WTC11 (cell line): ENCODE measurements at regions not wholly inside any gene's neighbourhood (a gene's known extent, or its start where the extent isn't known, plus 50 kb on each side); places are given as distances from the start of the nearest gene placed in this dataset.

Experiments used
- ATAC-seq: fragments of 200-7000 bp; cut with Tn5 transposase; 2 replicates; pipeline ENCODE4 v1.10.0; 2021; ENCODE audit warnings: mild to moderate bottlenecking, moderate library complexity
- CTCF ChIA-PET: fragments of 300-600 bp; sonication (Branson Sonifier 250); formaldehyde crosslinking; loops from one replicate; lab custom pipeline; 2021; ENCODE audit warnings: antibody characterized with exemption; lab: Charles Lee
- POLR2A ChIA-PET: fragments of 350-600 bp; sonication (Branson Sonifier 250); formaldehyde crosslinking; loops from one replicate; lab custom pipeline; 2021; ENCODE audit warnings: antibody characterized with exemption; lab: Charles Lee
- DNase-seq: peaks from one replicate; pipeline ENCODE4 v3.0.0; 2021; ENCODE audit warnings: low spot score
- H3K27ac Mint-ChIP-seq: 2 replicates; pipeline ENCODE4 v1.8.0; 2021; ENCODE audit warnings: mixed read lengths
- H3K27me3 Mint-ChIP-seq: 2 replicates; pipeline ENCODE4 v1.8.0; 2021; ENCODE audit warnings: low read depth, mild to moderate bottlenecking, moderate library complexity, mixed read lengths
- H3K36me3 Mint-ChIP-seq: 2 replicates; pipeline ENCODE4 v1.8.0; 2021; ENCODE audit warnings: mixed read lengths
- H3K4me1 Mint-ChIP-seq: 2 replicates; pipeline ENCODE4 v1.8.0; 2022; ENCODE audit warnings: mixed read lengths
- H3K4me3 Mint-ChIP-seq: 2 replicates; pipeline ENCODE4 v1.8.0; 2021; ENCODE audit warnings: mild to moderate bottlenecking, moderate library complexity, mixed read lengths
- H3K9me3 Mint-ChIP-seq: 2 replicates; pipeline ENCODE4 v1.8.0; 2021; ENCODE audit warnings: mixed read lengths
- CREM ChIP-seq: sonication (generic); formaldehyde crosslinking; IDR thresholded peaks from 2 replicates; pipeline ENCODE4 v1.8.1; 2022; ENCODE audit warnings: mild to moderate bottlenecking, missing genetic modification reagents, moderate library complexity
- ETV6 ChIP-seq: sonication (generic); formaldehyde crosslinking; IDR thresholded peaks from 2 replicates; pipeline ENCODE4 v1.8.1; 2022; ENCODE audit warnings: mild to moderate bottlenecking, missing genetic modification reagents
- FOXK1 ChIP-seq: sonication (generic); formaldehyde crosslinking; IDR thresholded peaks from 2 replicates; pipeline ENCODE4 v1.8.0; 2022; ENCODE audit warnings: mild to moderate bottlenecking, moderate library complexity, missing genetic modification reagents
- IRF2 ChIP-seq: sonication (generic); formaldehyde crosslinking; IDR thresholded peaks from 2 replicates; pipeline ENCODE4 v1.8.0; 2022; ENCODE audit warnings: low read depth, missing genetic modification reagents, borderline replicate concordance
- JAZF1 ChIP-seq: fragments of 250-450 bp; sonication (Bioruptor Pico); IDR thresholded peaks from 2 replicates; pipeline ENCODE4 v1.9.0; 2021; ENCODE audit warnings: moderate library complexity, mild to moderate bottlenecking, inconsistent platforms
- JUN ChIP-seq: sonication (generic); formaldehyde crosslinking; IDR thresholded peaks from 2 replicates; pipeline ENCODE4 v1.8.0; 2023; ENCODE audit warnings: mild to moderate bottlenecking, missing genetic modification reagents
- NFYB ChIP-seq: sonication (generic); formaldehyde crosslinking; conservative IDR thresholded peaks from 2 replicates; pipeline ENCODE4 v1.8.0; 2022; ENCODE audit warnings: low read depth, missing genetic modification reagents
- NR1H2 ChIP-seq: sonication (generic); formaldehyde crosslinking; IDR thresholded peaks from 2 replicates; pipeline ENCODE4 v1.9.0; 2021; ENCODE audit warnings: mild to moderate bottlenecking, moderate library complexity, missing genetic modification reagents
- OVOL2 ChIP-seq: fragments of 250-450 bp; sonication (Bioruptor Pico); IDR thresholded peaks from 2 replicates; pipeline ENCODE4 v1.9.0; 2021; ENCODE audit warnings: mild to moderate bottlenecking, borderline replicate concordance
- ZBTB21 ChIP-seq: sonication (generic); formaldehyde crosslinking; IDR thresholded peaks from 2 replicates; pipeline ENCODE4 v1.8.1; 2023; ENCODE audit warnings: mild to moderate bottlenecking, missing genetic modification reagents, borderline replicate concordance
- ZNF121 ChIP-seq: sonication (generic); formaldehyde crosslinking; IDR thresholded peaks from 2 replicates; pipeline ENCODE4 v1.8.0; 2023; ENCODE audit warnings: missing genetic modification reagents
- TF ChIP-seq, protein P1 (sequence below): fragments of 250-450 bp; sonication (Bioruptor Pico); conservative IDR thresholded peaks from 2 replicates; pipeline ENCODE4 v1.9.0; 2021; ENCODE audit warnings: mild to moderate bottlenecking
- TF ChIP-seq, protein P2 (sequence below): sonication (generic); formaldehyde crosslinking; IDR thresholded peaks from 2 replicates; pipeline ENCODE4 v1.8.0; 2022; ENCODE audit warnings: mild to moderate bottlenecking, missing genetic modification reagents
- TF ChIP-seq, protein P3 (sequence below): sonication (generic); formaldehyde crosslinking; IDR thresholded peaks from 2 replicates; pipeline ENCODE4 v1.8.1; 2022; ENCODE audit warnings: low read depth, missing genetic modification reagents, borderline replicate concordance
- TF ChIP-seq, protein P4 (sequence below): sonication (generic); formaldehyde crosslinking; IDR thresholded peaks from 2 replicates; pipeline ENCODE4 v1.8.0; 2023; ENCODE audit warnings: missing genetic modification reagents, mild to moderate bottlenecking, borderline replicate concordance
- TF ChIP-seq, protein P5 (sequence below): sonication (generic); formaldehyde crosslinking; IDR thresholded peaks from 2 replicates; pipeline ENCODE4 v1.8.0; 2023; ENCODE audit warnings: missing genetic modification reagents
- TF ChIP-seq, protein P6 (sequence below): sonication (generic); formaldehyde crosslinking; IDR thresholded peaks from 2 replicates; pipeline ENCODE4 v1.8.1; 2023; ENCODE audit warnings: mild to moderate bottlenecking, missing genetic modification reagents
- TF ChIP-seq, protein P7 (sequence below): sonication (generic); formaldehyde crosslinking; IDR thresholded peaks from 2 replicates; pipeline ENCODE4 v1.8.1; 2023; ENCODE audit warnings: mild to moderate bottlenecking, moderate library complexity, missing genetic modification reagents
- TF ChIP-seq, protein P8 (sequence below): fragments of 250-450 bp; sonication (Bioruptor Pico); IDR thresholded peaks from 2 replicates; pipeline ENCODE4 v1.9.0; 2021; ENCODE audit warnings: mild to moderate bottlenecking

DNA sequence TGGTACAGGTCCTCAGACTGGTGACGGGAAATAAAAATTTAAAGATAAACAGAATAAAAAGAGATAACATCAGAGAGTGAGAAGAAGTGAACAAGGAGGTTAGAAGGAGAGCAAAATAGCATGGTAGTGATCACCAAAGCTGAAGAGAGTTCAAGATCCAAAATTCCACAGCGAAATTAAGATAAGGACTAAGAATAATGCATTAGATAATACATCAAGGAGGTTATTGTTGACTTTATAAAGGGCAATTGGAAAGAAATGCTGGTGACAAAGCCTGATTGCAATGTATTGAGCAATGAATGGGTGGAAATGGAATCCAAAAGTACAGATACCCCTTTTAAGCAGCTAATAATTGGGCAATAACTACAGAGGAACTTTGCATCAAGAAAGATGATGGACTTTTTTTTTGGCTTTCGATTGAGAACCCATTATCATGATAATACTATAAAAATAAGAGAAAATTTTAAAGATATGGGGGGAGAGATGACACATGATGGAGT lies 101.6 kb upstream of the MAP9 start (continued):
- TF ChIP-seq, protein P1, sequence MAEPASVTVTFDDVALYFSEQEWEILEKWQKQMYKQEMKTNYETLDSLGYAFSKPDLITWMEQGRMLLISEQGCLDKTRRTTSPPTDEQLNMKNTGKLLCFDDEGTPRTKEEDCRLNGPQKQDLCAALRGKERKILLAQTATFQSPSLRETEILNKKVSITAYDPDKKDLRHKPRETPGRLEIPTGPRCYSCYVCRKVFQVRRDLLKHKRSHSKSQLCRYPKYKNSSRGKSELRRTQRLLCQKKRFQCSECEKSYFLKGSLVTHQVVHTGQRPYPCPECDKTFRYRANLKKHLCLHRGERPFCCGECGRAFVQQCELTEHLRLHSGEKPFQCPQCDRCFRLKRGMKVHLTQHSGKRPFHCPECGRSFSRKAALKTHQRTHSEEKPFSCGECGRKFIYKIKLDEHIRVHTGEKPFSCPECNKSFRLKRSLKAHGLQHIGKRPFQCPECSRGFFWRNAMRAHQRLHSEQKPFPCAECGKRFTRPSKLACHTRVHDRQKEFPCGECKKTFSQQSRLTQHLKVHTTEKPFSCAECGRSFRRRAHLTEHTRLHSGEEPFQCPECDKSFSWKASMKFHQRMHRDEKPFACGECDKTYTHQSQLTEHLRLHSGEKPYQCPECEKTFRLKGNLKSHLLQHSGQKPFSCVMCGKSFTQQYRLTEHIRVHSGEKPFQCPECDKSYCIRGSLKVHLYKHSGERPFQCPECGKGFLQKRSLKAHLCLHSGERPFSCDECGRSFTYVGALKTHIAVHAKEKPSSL (CRISPR knock-in tag): no peak
- TF ChIP-seq ZNF121 (CRISPR knock-in tag): no peak
- TF ChIP-seq, protein P2, sequence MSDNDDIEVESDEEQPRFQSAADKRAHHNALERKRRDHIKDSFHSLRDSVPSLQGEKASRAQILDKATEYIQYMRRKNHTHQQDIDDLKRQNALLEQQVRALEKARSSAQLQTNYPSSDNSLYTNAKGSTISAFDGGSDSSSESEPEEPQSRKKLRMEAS: no peak
- TF ChIP-seq ETV6: no peak

DNA sequence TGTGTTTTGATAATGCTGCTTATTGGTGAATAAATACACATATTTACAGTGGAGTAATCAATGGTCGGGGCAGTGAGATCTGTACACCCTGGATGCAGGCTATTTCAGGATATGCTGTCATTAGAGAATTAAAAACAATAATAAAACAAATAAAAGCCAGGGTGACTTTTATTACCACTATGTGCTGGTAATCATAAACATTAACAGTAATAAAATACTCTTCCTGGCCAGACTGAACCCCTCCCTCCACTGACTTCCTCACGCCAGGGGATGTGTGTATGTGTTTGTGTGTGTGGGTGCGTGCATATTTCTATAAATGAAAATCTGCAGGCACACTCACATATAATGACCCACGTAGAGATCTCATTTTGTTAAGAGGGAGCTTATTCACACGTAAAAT lies 98.0 kb upstream of the MAP9 start:
- CTCF ChIA-PET: no interaction called here
- peaks cover 8% of the 10 kb centered on the region for H3K27me3 Mint-ChIP-seq
- no peak overlapping the region for H3K4me3 Mint-ChIP-seq
- POLR2A ChIA-PET: no interaction called here
- no peak for ATAC-seq
- no peak overlapping the region for H3K27ac Mint-ChIP-seq
- DNase-seq: no peak
- H3K9me3 Mint-ChIP-seq: no peaks in the 10 kb centered on the region
- no peaks in the 10 kb centered on the region for H3K36me3 Mint-ChIP-seq
- TF ChIP-seq ZNF121 (CRISPR knock-in tag) (no peak), ZBTB21 (CRISPR knock-in tag) (no peak), JAZF1 (no peak), FOXK1 (CRISPR knock-in tag) (no peak), IRF2 (CRISPR knock-in tag) (no peak)
- TF ChIP-seq, protein P3, sequence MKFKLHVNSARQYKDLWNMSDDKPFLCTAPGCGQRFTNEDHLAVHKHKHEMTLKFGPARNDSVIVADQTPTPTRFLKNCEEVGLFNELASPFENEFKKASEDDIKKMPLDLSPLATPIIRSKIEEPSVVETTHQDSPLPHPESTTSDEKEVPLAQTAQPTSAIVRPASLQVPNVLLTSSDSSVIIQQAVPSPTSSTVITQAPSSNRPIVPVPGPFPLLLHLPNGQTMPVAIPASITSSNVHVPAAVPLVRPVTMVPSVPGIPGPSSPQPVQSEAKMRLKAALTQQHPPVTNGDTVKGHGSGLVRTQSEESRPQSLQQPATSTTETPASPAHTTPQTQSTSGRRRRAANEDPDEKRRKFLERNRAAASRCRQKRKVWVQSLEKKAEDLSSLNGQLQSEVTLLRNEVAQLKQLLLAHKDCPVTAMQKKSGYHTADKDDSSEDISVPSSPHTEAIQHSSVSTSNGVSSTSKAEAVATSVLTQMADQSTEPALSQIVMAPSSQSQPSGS (CRISPR knock-in tag): no peak
- TF ChIP-seq, all 79 proteins: peak for 0
- H3K4me1 Mint-ChIP-seq: no peaks in the 10 kb centered on the region

DNA sequence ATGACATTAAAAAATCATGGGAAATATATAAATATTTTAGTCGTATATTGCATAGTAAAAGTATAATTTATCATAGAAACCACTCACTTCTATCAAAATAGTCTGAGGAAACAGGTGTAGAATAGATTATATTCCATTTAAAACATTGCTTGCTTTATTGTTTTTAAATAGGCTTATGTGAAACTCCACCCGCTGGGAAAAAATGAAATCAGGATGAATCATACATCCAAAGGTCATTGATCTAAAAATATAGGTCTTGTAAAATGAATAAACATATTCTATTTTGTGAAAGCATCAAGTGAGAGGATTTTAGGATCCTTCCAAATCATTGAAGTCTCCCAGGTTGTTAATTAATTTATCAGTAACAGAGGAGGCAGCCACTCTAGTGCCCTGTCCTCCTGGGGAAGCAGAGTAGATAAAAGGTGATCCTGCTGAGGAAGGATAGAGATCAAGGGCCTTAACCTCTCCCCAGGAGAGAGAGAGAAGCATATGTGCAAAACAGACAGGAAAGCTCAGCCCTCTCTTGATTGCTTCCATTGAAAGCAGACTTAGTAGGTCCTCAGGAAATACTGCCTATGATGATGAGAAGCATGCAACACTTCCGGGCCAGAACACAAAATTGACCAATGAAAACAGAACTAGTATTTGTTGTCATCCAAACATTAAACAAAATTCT lies 96.8 kb upstream of the MAP9 start:
- Mint-ChIP-seq H3K9me3 (no peaks in the 10 kb centered on the region), H3K4me1 (no peaks in the 10 kb centered on the region), H3K4me3 (no peak overlapping the region), H3K27me3 (peaks cover 8% of the 10 kb centered on the region), H3K36me3 (no peaks in the 10 kb centered on the region), H3K27ac (no peak overlapping the region)
- CTCF ChIA-PET: no interaction called here
- DNase-seq: no peak
- POLR2A ChIA-PET: no interaction called here
- no peak; the same call in 1 of the 2 replicates for ATAC-seq
- TF ChIP-seq JUN: no peak
- TF ChIP-seq, protein P4, sequence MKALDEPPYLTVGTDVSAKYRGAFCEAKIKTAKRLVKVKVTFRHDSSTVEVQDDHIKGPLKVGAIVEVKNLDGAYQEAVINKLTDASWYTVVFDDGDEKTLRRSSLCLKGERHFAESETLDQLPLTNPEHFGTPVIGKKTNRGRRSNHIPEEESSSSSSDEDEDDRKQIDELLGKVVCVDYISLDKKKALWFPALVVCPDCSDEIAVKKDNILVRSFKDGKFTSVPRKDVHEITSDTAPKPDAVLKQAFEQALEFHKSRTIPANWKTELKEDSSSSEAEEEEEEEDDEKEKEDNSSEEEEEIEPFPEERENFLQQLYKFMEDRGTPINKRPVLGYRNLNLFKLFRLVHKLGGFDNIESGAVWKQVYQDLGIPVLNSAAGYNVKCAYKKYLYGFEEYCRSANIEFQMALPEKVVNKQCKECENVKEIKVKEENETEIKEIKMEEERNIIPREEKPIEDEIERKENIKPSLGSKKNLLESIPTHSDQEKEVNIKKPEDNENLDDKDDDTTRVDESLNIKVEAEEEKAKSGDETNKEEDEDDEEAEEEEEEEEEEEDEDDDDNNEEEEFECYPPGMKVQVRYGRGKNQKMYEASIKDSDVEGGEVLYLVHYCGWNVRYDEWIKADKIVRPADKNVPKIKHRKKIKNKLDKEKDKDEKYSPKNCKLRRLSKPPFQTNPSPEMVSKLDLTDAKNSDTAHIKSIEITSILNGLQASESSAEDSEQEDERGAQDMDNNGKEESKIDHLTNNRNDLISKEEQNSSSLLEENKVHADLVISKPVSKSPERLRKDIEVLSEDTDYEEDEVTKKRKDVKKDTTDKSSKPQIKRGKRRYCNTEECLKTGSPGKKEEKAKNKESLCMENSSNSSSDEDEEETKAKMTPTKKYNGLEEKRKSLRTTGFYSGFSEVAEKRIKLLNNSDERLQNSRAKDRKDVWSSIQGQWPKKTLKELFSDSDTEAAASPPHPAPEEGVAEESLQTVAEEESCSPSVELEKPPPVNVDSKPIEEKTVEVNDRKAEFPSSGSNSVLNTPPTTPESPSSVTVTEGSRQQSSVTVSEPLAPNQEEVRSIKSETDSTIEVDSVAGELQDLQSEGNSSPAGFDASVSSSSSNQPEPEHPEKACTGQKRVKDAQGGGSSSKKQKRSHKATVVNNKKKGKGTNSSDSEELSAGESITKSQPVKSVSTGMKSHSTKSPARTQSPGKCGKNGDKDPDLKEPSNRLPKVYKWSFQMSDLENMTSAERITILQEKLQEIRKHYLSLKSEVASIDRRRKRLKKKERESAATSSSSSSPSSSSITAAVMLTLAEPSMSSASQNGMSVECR (CRISPR knock-in tag): no peak
- no peak for TF ChIP-seq NR1H2 (CRISPR knock-in tag)
- TF ChIP-seq JAZF1: no peak
- TF ChIP-seq, protein P5, sequence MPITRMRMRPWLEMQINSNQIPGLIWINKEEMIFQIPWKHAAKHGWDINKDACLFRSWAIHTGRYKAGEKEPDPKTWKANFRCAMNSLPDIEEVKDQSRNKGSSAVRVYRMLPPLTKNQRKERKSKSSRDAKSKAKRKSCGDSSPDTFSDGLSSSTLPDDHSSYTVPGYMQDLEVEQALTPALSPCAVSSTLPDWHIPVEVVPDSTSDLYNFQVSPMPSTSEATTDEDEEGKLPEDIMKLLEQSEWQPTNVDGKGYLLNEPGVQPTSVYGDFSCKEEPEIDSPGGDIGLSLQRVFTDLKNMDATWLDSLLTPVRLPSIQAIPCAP (CRISPR knock-in tag): no peak
- no peak for TF ChIP-seq NFYB (CRISPR knock-in tag)
- TF ChIP-seq, protein P6, sequence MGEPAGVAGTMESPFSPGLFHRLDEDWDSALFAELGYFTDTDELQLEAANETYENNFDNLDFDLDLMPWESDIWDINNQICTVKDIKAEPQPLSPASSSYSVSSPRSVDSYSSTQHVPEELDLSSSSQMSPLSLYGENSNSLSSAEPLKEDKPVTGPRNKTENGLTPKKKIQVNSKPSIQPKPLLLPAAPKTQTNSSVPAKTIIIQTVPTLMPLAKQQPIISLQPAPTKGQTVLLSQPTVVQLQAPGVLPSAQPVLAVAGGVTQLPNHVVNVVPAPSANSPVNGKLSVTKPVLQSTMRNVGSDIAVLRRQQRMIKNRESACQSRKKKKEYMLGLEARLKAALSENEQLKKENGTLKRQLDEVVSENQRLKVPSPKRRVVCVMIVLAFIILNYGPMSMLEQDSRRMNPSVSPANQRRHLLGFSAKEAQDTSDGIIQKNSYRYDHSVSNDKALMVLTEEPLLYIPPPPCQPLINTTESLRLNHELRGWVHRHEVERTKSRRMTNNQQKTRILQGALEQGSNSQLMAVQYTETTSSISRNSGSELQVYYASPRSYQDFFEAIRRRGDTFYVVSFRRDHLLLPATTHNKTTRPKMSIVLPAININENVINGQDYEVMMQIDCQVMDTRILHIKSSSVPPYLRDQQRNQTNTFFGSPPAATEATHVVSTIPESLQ (CRISPR knock-in tag): no peak
- no peak for TF ChIP-seq ETV6
- TF ChIP-seq, protein P7, sequence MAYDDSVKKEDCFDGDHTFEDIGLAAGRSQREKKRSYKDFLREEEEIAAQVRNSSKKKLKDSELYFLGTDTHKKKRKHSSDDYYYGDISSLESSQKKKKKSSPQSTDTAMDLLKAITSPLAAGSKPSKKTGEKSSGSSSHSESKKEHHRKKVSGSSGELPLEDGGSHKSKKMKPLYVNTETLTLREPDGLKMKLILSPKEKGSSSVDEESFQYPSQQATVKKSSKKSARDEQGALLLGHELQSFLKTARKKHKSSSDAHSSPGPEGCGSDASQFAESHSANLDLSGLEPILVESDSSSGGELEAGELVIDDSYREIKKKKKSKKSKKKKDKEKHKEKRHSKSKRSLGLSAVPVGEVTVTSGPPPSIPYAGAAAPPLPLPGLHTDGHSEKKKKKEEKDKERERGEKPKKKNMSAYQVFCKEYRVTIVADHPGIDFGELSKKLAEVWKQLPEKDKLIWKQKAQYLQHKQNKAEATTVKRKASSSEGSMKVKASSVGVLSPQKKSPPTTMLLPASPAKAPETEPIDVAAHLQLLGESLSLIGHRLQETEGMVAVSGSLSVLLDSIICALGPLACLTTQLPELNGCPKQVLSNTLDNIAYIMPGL (CRISPR knock-in tag): no peak
- TF ChIP-seq CREM: no peak
- TF ChIP-seq, protein P8, sequence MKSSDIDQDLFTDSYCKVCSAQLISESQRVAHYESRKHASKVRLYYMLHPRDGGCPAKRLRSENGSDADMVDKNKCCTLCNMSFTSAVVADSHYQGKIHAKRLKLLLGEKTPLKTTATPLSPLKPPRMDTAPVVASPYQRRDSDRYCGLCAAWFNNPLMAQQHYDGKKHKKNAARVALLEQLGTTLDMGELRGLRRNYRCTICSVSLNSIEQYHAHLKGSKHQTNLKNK (CRISPR knock-in tag): no peak
- no peak for TF ChIP-seq ZNF121 (CRISPR knock-in tag)
- no peak for TF ChIP-seq OVOL2 (CRISPR knock-in tag)
